ENCODE measurements at regions not wholly inside any gene's neighbourhood (a gene's known extent, or its start where the extent isn't known, plus 50 kb on each side); places are given as distances from the start of the nearest gene placed in this dataset.

DNA sequence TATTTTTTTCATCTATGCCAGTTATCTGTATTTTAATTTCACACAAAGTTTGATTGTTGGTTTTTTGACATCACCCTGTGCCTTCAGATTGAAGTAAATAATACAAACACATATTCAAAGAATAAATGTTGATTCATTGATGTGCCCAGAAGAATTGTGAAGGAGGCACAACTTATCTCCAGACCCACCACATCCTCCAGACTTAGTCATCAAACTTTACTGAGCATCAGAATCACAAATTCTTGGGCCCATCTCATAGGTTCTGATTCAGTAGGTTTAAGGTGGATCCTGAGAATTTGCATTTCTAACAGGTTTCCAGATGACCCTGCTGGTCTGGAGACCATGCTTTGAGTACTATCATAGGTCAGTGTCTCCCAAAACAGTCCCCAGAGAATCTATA lies 82.8 kb upstream of the PIK3C3 start:
- no peaks in the 10 kb centered on the region for H3K4me1 ChIP-seq (ENCODE audit: insufficient read depth, low read length, poor library complexity, severe bottlenecking)
- no peak for DNase-seq (ENCODE audit: low spot score)
- no peaks in the 10 kb centered on the region for H4K20me1 ChIP-seq (ENCODE audit: insufficient read depth, low read length)
- ChIA-PET POLR2A (no interaction called here), CTCF (ENCODE audit: unreplicated experiment) (no interaction called here)
- no peak overlapping the region for H3K4me2 ChIP-seq (ENCODE audit: low read length)
- H3K27ac ChIP-seq (ENCODE audit: low read depth, low read length, poor library complexity, severe bottlenecking), result no peak overlapping the region
- H3K4me3 ChIP-seq (ENCODE audit: low read depth, low read length, poor library complexity, severe bottlenecking), result no peak overlapping the region
- intact Hi-C loops (cut with micrococcal nuclease; ENCODE audit: unreplicated experiment), result no loop called here
- no peaks in the 10 kb centered on the region for H3K9me2 ChIP-seq (ENCODE audit: insufficient read depth, low read length)
- no TSS peak for BruUV-seq (replicated peaks)
- no peak overlapping the region for H2AFZ ChIP-seq (ENCODE audit: low read length)
- no peaks in the 10 kb centered on the region for H3K79me2 ChIP-seq (ENCODE audit: insufficient read depth, low read depth, low read length)
- TF ChIP-seq CTCF (conservative IDR thresholded peaks at IDR 0.05; ENCODE audit: low read length) (no peak), EZH2phosphoT487 (IDR thresholded peaks at IDR 0.05; ENCODE audit: borderline replicate concordance, low read depth, low read length) (no peak)
- no peaks in the 10 kb centered on the region for H3K36me3 ChIP-seq (ENCODE audit: insufficient read depth, low read length)
- H3K9me3 ChIP-seq (ENCODE audit: low read length), result no peaks in the 10 kb centered on the region

DNA sequence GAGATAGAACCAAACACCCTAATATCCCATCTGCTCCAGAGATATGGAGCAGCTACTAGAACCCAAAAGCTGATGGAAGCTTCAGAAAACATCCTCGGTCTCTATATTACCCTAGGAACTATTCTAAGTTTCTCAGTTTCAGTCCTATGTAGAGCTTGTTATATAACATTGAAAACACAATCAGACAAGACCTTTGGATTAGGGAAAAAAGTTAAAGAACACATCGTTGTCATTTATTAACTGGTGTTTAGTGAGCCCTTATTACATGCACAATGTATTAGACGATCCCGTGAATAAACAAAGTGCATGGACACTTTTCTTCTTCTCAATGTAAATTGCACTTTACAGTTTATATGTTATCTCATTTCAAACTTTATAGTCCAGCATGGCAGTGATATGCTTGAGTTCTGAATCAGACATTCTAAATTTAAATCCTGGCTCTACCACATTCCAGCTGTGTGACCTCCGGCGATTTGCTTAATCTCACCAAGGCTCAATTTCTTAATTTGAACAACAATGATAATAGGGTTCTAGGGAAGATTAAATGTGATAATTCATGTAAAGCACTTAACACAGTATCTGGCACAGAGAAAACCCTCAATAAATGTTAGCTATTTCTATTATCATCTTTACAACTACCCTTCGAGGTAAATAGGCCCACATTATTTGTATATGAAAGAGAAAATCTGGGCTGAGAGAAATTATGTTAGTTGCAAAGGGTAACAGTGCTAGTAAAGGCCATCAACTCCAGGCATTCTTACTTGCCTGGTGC lies 83.6 kb upstream of the PIK3C3 start:
- Histone ChIP-seq H3K4me2 (ENCODE audit: low read length) (no peak overlapping the region), H2AFZ (ENCODE audit: low read length) (no peak overlapping the region), H4K20me1 (ENCODE audit: insufficient read depth, low read length) (no peaks in the 10 kb centered on the region), H3K79me2 (ENCODE audit: insufficient read depth, low read depth, low read length) (no peaks in the 10 kb centered on the region), H3K36me3 (ENCODE audit: insufficient read depth, low read length) (no peaks in the 10 kb centered on the region), H3K4me1 (ENCODE audit: insufficient read depth, low read length, poor library complexity, severe bottlenecking) (no peaks in the 10 kb centered on the region), H3K27ac (ENCODE audit: low read depth, low read length, poor library complexity, severe bottlenecking) (no peak overlapping the region), H3K4me3 (ENCODE audit: low read depth, low read length, poor library complexity, severe bottlenecking) (no peak overlapping the region), H3K9me2 (ENCODE audit: insufficient read depth, low read length) (no peaks in the 10 kb centered on the region), H3K9me3 (ENCODE audit: low read length) (no peaks in the 10 kb centered on the region)
- no TSS peak for BruUV-seq (replicated peaks)
- intact Hi-C loops (cut with micrococcal nuclease; ENCODE audit: unreplicated experiment), result no loop called here
- no peak for DNase-seq (ENCODE audit: low spot score)
- POLR2A ChIA-PET, result no interaction called here
- TF ChIP-seq EZH2phosphoT487 (IDR thresholded peaks at IDR 0.05; ENCODE audit: borderline replicate concordance, low read depth, low read length) (no peak), CTCF (conservative IDR thresholded peaks at IDR 0.05; ENCODE audit: low read length) (no peak)
- CTCF ChIA-PET (ENCODE audit: unreplicated experiment), result no interaction called here

- Histone ChIP-seq H3K36me3 (ENCODE audit: insufficient read depth, low read length) (no peaks in the 10 kb centered on the region), H3K4me2 (ENCODE audit: low read length) (no peak overlapping the region), H3K27ac (ENCODE audit: low read depth, low read length, poor library complexity, severe bottlenecking) (no peak overlapping the region), H3K79me2 (ENCODE audit: insufficient read depth, low read depth, low read length) (no peaks in the 10 kb centered on the region), H4K20me1 (ENCODE audit: insufficient read depth, low read length) (no peaks in the 10 kb centered on the region), H2AFZ (ENCODE audit: low read length) (no peak overlapping the region), H3K9me3 (ENCODE audit: low read length) (no peaks in the 10 kb centered on the region), H3K4me3 (ENCODE audit: low read depth, low read length, poor library complexity, severe bottlenecking) (no peak overlapping the region), H3K4me1 (ENCODE audit: insufficient read depth, low read length, poor library complexity, severe bottlenecking) (no peaks in the 10 kb centered on the region), H3K9me2 (ENCODE audit: insufficient read depth, low read length) (no peaks in the 10 kb centered on the region)
- intact Hi-C loops (cut with micrococcal nuclease; ENCODE audit: unreplicated experiment), result no loop called here
- CTCF ChIA-PET (ENCODE audit: unreplicated experiment), result no interaction called here
- TF ChIP-seq CTCF (conservative IDR thresholded peaks at IDR 0.05; ENCODE audit: low read length) (no peak), EZH2phosphoT487 (IDR thresholded peaks at IDR 0.05; ENCODE audit: borderline replicate concordance, low read depth, low read length) (no peak)
- POLR2A ChIA-PET, result no interaction called here
- DNase-seq (ENCODE audit: low spot score), result no peak
- no TSS peak for BruUV-seq (replicated peaks)
Observed at GRCh38 chr18:41870817-41871216, 84.2 kb upstream of the PIK3C3 start.
